Stomach (tissue), 8 donors: ENCODE measurements at regions not wholly inside any gene's neighbourhood (a gene's known extent, or its start where the extent isn't known, plus 50 kb on each side); places are given as distances from the start of the nearest gene placed in this dataset.
"Not testable (repeated sequence)": the region's sequence is repeated elsewhere in the genome, so short reads cannot be mapped to it uniquely, and the experiment has no call there.

Source experiments
- DNase-seq, 2 donors: peaks; one replicate each; pipeline versions ENCODE4 v3.0.0 to v3.0.0-alpha.2; 2013 to 2019
- H3K27ac ChIP-seq, 5 donors: fragments of 200-600 bp in 4 of 5; sonication (generic) in 4 of 5; one replicate each; pipeline ENCODE4 v1.5.1; 2013 to 2019; ENCODE audit warnings: mild to moderate bottlenecking in 1 of 5, moderate library complexity in 1 of 5
- H3K27me3 ChIP-seq, 3 donors: fragments of 200-600 bp; sonication (generic); one replicate each; pipeline ENCODE4 v1.5.1; 2017 to 2019; ENCODE audit warnings: mixed run types in 1 of 3
- H3K36me3 ChIP-seq, 4 donors: fragments of 200-600 bp; sonication (generic); 1 replicate in 3 of 4; 2 replicates in 1 of 4; pipeline ENCODE4 v1.5.1; 2016 to 2019
- H3K4me1 ChIP-seq, 4 donors: fragments of 200-600 bp; sonication (generic); one replicate each; pipeline ENCODE4 v1.5.1; 2016 to 2019
- H3K4me3 ChIP-seq, 4 donors: fragments of 200-600 bp; sonication (generic) in 3 of 4; one replicate each; pipeline ENCODE4 v1.5.1; 2016 to 2019; ENCODE audit warnings: mild to moderate bottlenecking in 1 of 4
- H3K9me3 ChIP-seq, 4 donors: fragments of 200-600 bp; sonication (generic); one replicate each; pipeline ENCODE4 v1.5.1; 2016 to 2019
- CTCF ChIP-seq, 7 experiments: fragments of 450-650 bp in 4 of 7; fragments of 200-600 bp in 3 of 7; sonication (generic) in 3 of 7; IDR thresholded peaks; one replicate each; pipeline ENCODE4 v1.5.1; 2016 to 2019; ENCODE audit warnings: antibody characterized with exemption in 7 of 7, control low read depth in 2 of 7, mild to moderate bottlenecking in 1 of 7
- EP300 ChIP-seq: sonication (generic); formaldehyde crosslinking; IDR thresholded peaks from one replicate; pipeline ENCODE4 v1.6.1; 2017; ENCODE audit warnings: antibody characterized with exemption
- POLR2A ChIP-seq, 4 donors: fragments of 450-650 bp; IDR thresholded peaks; one replicate each; pipeline ENCODE4 v1.6.1; 2016; ENCODE audit warnings: antibody characterized with exemption in 4 of 4, control low read depth in 2 of 4, mild to moderate bottlenecking in 1 of 4, moderate library complexity in 1 of 4
- POLR2AphosphoS5 ChIP-seq, 3 donors: sonication (generic); formaldehyde crosslinking; IDR thresholded peaks; one replicate each; pipeline ENCODE4 v1.6.1; 2016; ENCODE audit warnings: antibody characterized with exemption in 3 of 3
- WGBS, 5 donors: extraction: QIAGEN DNeasy Blood & Tissue Kit in 3 of 5; methylation state at CpG; one replicate each; pipeline versions ENCODE4 v1.1.5 to v1.1.7; 2013 to 2018; 5-methylcytosine and 5-hydroxymethylcytosine counted together
- intact Hi-C: fragments of 100-400 bp; cut with DNase I; formaldehyde crosslinking; loops from one replicate; pipeline ENCODE4 v1.15.1; 2023; ENCODE audit warnings: low total_unique reads
- donor health status: healthy with polysubstance abuse.
- donor health status: Bipolar disorder and iron deficiency.
- donor health status: healthy.

GRCh38 chr18:70693246-70693645 is 404.4 kb downstream of the SOCS6 start:
- Histone ChIP-seq H3K4me3 (no peak overlapping the region), H3K27me3 (no peaks in the 10 kb centered on the region), H3K36me3 (no peaks in the 10 kb centered on the region), H3K9me3 (peaks cover 0 to 5% (median 0%) of the 10 kb centered on the region in 4 donors), H3K27ac (no peak overlapping the region), H3K4me1 (no peaks in the 10 kb centered on the region)
- peak in 1 of 2 donors; percentile 3 for DNase-seq
- 21 to 30% (median 25%) methylated on average over 6 of the region's 6 CpGs for WGBS, 5 donors
- TF ChIP-seq POLR2A (IDR thresholded peaks at IDR 0.05) (no peak), EP300 (no peak), POLR2AphosphoS5 (IDR thresholded peaks at IDR 0.05) (no peak), CTCF (IDR thresholded peaks at IDR 0.05) (no peak)
- intact Hi-C loops, result no loop called here

- H3K36me3 ChIP-seq, H3K9me3 ChIP-seq, DNase-seq, H3K4me3 ChIP-seq, H3K4me1 ChIP-seq, H3K27ac ChIP-seq, intact Hi-C loops, H3K27me3 ChIP-seq: not testable (repeated sequence)
- WGBS, 5 donors, result 70 to 91% (median 86%) methylated on average over 5 of the region's 5 CpGs
Observed at GRCh38 chr18:70689765-70690164, 400.9 kb downstream of the SOCS6 start.

GRCh38 chr18:70688286-70688685 is 399.4 kb downstream of the SOCS6 start:
- 36 to 59% (median 51%) methylated on average over 1 of the region's 1 CpG for WGBS, 5 donors
- intact Hi-C loops, result no loop called here
- Histone ChIP-seq H3K27me3 (no peaks in the 10 kb centered on the region), H3K4me1 (no peaks in the 10 kb centered on the region), H3K36me3 (no peaks in the 10 kb centered on the region), H3K9me3 (no peaks in the 10 kb centered on the region), H3K27ac (no peak overlapping the region), H3K4me3 (no peak overlapping the region)
- TF ChIP-seq POLR2AphosphoS5 (IDR thresholded peaks at IDR 0.05), result no peak
- TF ChIP-seq EP300, result no peak
- no peak for TF ChIP-seq CTCF (IDR thresholded peaks at IDR 0.05)
- no peak for TF ChIP-seq POLR2A (IDR thresholded peaks at IDR 0.05)
- no peak for DNase-seq

GRCh38 chr18:70684821-70685220 is 396.0 kb downstream of the SOCS6 start:
- Histone ChIP-seq H3K9me3 (no peaks in the 10 kb centered on the region), H3K36me3 (no peaks in the 10 kb centered on the region), H3K27me3 (no peaks in the 10 kb centered on the region), H3K27ac (no peak overlapping the region), H3K4me1 (no peaks in the 10 kb centered on the region), H3K4me3 (no peak overlapping the region)
- WGBS, 5 donors, result 93 to 100% (median 96%) methylated on average over 2 of the region's 2 CpGs
- intact Hi-C loops, result no loop called here
- DNase-seq, result no peak
- no peak for TF ChIP-seq CTCF (IDR thresholded peaks at IDR 0.05)
- TF ChIP-seq POLR2A (IDR thresholded peaks at IDR 0.05), result no peak
- TF ChIP-seq POLR2AphosphoS5 (IDR thresholded peaks at IDR 0.05), result no peak
- no peak for TF ChIP-seq EP300

GRCh38 chr18:70683263-70683662 is 394.4 kb downstream of the SOCS6 start:
- no peak for DNase-seq
- no peak for TF ChIP-seq POLR2AphosphoS5 (IDR thresholded peaks at IDR 0.05)
- intact Hi-C loops, result no loop called here
- no peaks in the 10 kb centered on the region for H3K4me1 ChIP-seq
- no peak overlapping the region for H3K4me3 ChIP-seq
- H3K9me3 ChIP-seq, result no peaks in the 10 kb centered on the region
- no peaks in the 10 kb centered on the region for H3K27me3 ChIP-seq
- 61 to 81% (median 71%) methylated on average over 5 of the region's 5 CpGs for WGBS, 5 donors
- H3K36me3 ChIP-seq, result no peaks in the 10 kb centered on the region
- no peak overlapping the region for H3K27ac ChIP-seq
